ENCODE measurements at regions not wholly inside any gene's neighbourhood (a gene's known extent, or its start where the extent isn't known, plus 50 kb on each side); places are given as distances from the start of the nearest gene placed in this dataset.

GRCh38 chr3:111285184-111285538, 213.5 kb downstream of the NECTIN3 start:
- TF ChIP-seq POLR2AphosphoS5 (IDR thresholded peaks at IDR 0.05; ENCODE audit: low read depth, low read length): no peak
- TF ChIP-seq CTCF (IDR thresholded peaks at IDR 0.05): no peak
- no peak for TF ChIP-seq RAD21 (IDR thresholded peaks at IDR 0.05; ENCODE audit: low read length)
- TF ChIP-seq RFX5 (IDR thresholded peaks at IDR 0.05; ENCODE audit: low read length): no peak
- TF ChIP-seq TCF12 (IDR thresholded peaks at IDR 0.05): no peak
